ENCODE measurements at regions not wholly inside any gene's neighbourhood (a gene's known extent, or its start where the extent isn't known, plus 50 kb on each side); places are given as distances from the start of the nearest gene placed in this dataset.

- WGBS (ENCODE audit: insufficient coverage), result no CpG with 5 or more reads among the region's 2 CpGs
- Histone ChIP-seq H3K9ac (ENCODE audit: insufficient read depth, low read length, poor library complexity, severe bottlenecking) (no peak overlapping the region), H3K4me3 (replicated peaks in 1 of 3; ENCODE audit: low read depth in 2 of 3, low read length in 3 of 3) (no peak overlapping the region), H4K20me1 (ENCODE audit: insufficient read depth, low read length) (no peaks in the 10 kb centered on the region), H3K4me2 (replicated peaks; ENCODE audit: extremely low read depth, low read length, poor library complexity, severe bottlenecking) (no peak overlapping the region), H3K27ac (ENCODE audit: low read depth in 1 of 2, low read length in 2 of 2) (no peak overlapping the region), H3K27me3 (ENCODE audit: control insufficient read depth in 2 of 2, insufficient read depth in 2 of 2, low read length in 2 of 2) (no peaks in the 10 kb centered on the region), H2AFZ (ENCODE audit: insufficient read depth, low read depth, low read length, poor library complexity, severe bottlenecking) (no peak overlapping the region), H3K9me3 (replicated peaks in 1 of 2; ENCODE audit: control insufficient read depth in 1 of 2, insufficient read depth in 1 of 2, low read length in 2 of 2) (no peaks in the 10 kb centered on the region), H3K36me3 (replicated peaks in 1 of 2; ENCODE audit: control insufficient read depth in 1 of 2, insufficient read depth in 2 of 2, low read length in 2 of 2) (peaks cover 0 to 6% of the 10 kb centered on the region in 2 donors), H3K4me1 (ENCODE audit: control insufficient read depth in 1 of 2, insufficient read depth in 2 of 2, low read length in 2 of 2) (no peaks in the 10 kb centered on the region), H3K79me2 (ENCODE audit: insufficient read depth, low read length) (no peaks in the 10 kb centered on the region)
- DNase-seq, result no peak
- TF ChIP-seq CTCF (IDR thresholded peaks at IDR 0.05), result no peak
- intact Hi-C loops (cut with micrococcal nuclease), result no loop called here
- no peak overlapping the region for H3K27ac Mint-ChIP-seq
- H3K4me1 Mint-ChIP-seq, result no peaks in the 10 kb centered on the region
- no peaks in the 10 kb centered on the region for H3K27me3 Mint-ChIP-seq (ENCODE audit: low read depth in 3 of 3)
- H3K36me3 Mint-ChIP-seq, result peaks cover 6 to 10% of the 10 kb centered on the region in 2 donors
- no peak overlapping the region for H3K4me3 Mint-ChIP-seq
- H3K9me3 Mint-ChIP-seq, result peaks cover 0 to 7% (median 0%) of the 10 kb centered on the region in 7 donors
Measured at GRCh38 chr2:144011553-144011952, 508.4 kb downstream of the ZEB2 start.

- Histone ChIP-seq H3K27me3 (ENCODE audit: control insufficient read depth in 2 of 2, insufficient read depth in 2 of 2, low read length in 2 of 2) (no peaks in the 10 kb centered on the region), H3K36me3 (replicated peaks in 1 of 2; ENCODE audit: control insufficient read depth in 1 of 2, insufficient read depth in 2 of 2, low read length in 2 of 2) (peaks cover 0 to 7% of the 10 kb centered on the region in 2 donors), H3K9ac (ENCODE audit: insufficient read depth, low read length, poor library complexity, severe bottlenecking) (no peak overlapping the region), H3K4me1 (ENCODE audit: control insufficient read depth in 1 of 2, insufficient read depth in 2 of 2, low read length in 2 of 2) (no peaks in the 10 kb centered on the region), H3K9me3 (replicated peaks in 1 of 2; ENCODE audit: control insufficient read depth in 1 of 2, insufficient read depth in 1 of 2, low read length in 2 of 2) (no peaks in the 10 kb centered on the region), H3K79me2 (ENCODE audit: insufficient read depth, low read length) (no peaks in the 10 kb centered on the region), H4K20me1 (ENCODE audit: insufficient read depth, low read length) (no peaks in the 10 kb centered on the region), H3K4me3 (replicated peaks in 1 of 3; ENCODE audit: low read depth in 2 of 3, low read length in 3 of 3) (no peak overlapping the region), H2AFZ (ENCODE audit: insufficient read depth, low read depth, low read length, poor library complexity, severe bottlenecking) (no peak overlapping the region), H3K27ac (ENCODE audit: low read depth in 1 of 2, low read length in 2 of 2) (no peak overlapping the region), H3K4me2 (replicated peaks; ENCODE audit: extremely low read depth, low read length, poor library complexity, severe bottlenecking) (no peak overlapping the region)
- no peak for TF ChIP-seq CTCF (IDR thresholded peaks at IDR 0.05)
- H3K36me3 Mint-ChIP-seq, result peaks cover 6 to 10% of the 10 kb centered on the region in 2 donors
- H3K27ac Mint-ChIP-seq, result no peak overlapping the region
- intact Hi-C loops (cut with micrococcal nuclease), result no loop called here
- no peaks in the 10 kb centered on the region for H3K27me3 Mint-ChIP-seq (ENCODE audit: low read depth in 3 of 3)
- no peak for DNase-seq
- no peaks in the 10 kb centered on the region for H3K4me1 Mint-ChIP-seq
- H3K4me3 Mint-ChIP-seq, result no peak overlapping the region
- H3K9me3 Mint-ChIP-seq, result peaks cover 0 to 7% (median 0%) of the 10 kb centered on the region in 7 donors
Measured at GRCh38 chr2:144011098-144011497, 508.8 kb downstream of the ZEB2 start.

Measured in CD14-positive monocyte (primary cell).